Mesothelial cell of epicardium (in vitro differentiated cells): ENCODE measurements at regions not wholly inside any gene's neighbourhood (a gene's known extent, or its start where the extent isn't known, plus 50 kb on each side); places are given as distances from the start of the nearest gene placed in this dataset.

Source experiments
- DNase-seq, 2 experiments: peaks; one replicate each; pipeline ENCODE4 v3.0.0; 2021; ENCODE audit warnings: low spot score in 2 of 2; ENCODE audit not compliant: unreplicated experiment in 2 of 2
- H3K27ac Mint-ChIP-seq: 2 replicates; pipeline ENCODE4 v1.8.0; 2021; ENCODE audit warnings: mixed read lengths
- H3K27me3 Mint-ChIP-seq: 2 replicates; pipeline ENCODE4 v1.8.0; 2021; ENCODE audit warnings: low read depth, mixed read lengths
- H3K36me3 Mint-ChIP-seq: 2 replicates; pipeline ENCODE4 v1.8.0; 2021; ENCODE audit warnings: mixed read lengths
- H3K4me1 Mint-ChIP-seq: 2 replicates; pipeline ENCODE4 v1.8.0; 2021; ENCODE audit warnings: mixed read lengths
- H3K4me3 Mint-ChIP-seq: 2 replicates; pipeline ENCODE4 v1.8.0; 2021; ENCODE audit warnings: mild to moderate bottlenecking, moderate library complexity, mixed read lengths
- H3K9me3 Mint-ChIP-seq: 2 replicates; pipeline ENCODE4 v1.8.0; 2021; ENCODE audit warnings: mixed read lengths
- CTCF ChIP-seq: fragments of 200-600 bp; sonication (generic); IDR thresholded peaks from one replicate; pipeline ENCODE4 v1.5.0; 2021; ENCODE audit warnings: antibody characterized with exemption; ENCODE audit not compliant: unreplicated experiment

- no peaks in the 10 kb centered on the region for H3K36me3 Mint-ChIP-seq
- TF ChIP-seq CTCF, result no peak
- peaks cover 2% of the 10 kb centered on the region for H3K4me1 Mint-ChIP-seq
- H3K9me3 Mint-ChIP-seq, result peaks cover 10% of the 10 kb centered on the region
- peaks cover 32% of the 10 kb centered on the region for H3K27me3 Mint-ChIP-seq
- DNase-seq, result no peak
- no peak overlapping the region for H3K27ac Mint-ChIP-seq
- H3K4me3 Mint-ChIP-seq, result no peak overlapping the region
Observed at GRCh38 chr10:94085766-94086437, 92.2 kb downstream of the PLCE1 start.

- H3K4me1 Mint-ChIP-seq, result peaks cover 14% of the 10 kb centered on the region
- H3K9me3 Mint-ChIP-seq, result no peaks in the 10 kb centered on the region
- H3K27me3 Mint-ChIP-seq, result peaks cover 36% of the 10 kb centered on the region
- no peak for TF ChIP-seq CTCF
- H3K36me3 Mint-ChIP-seq, result no peaks in the 10 kb centered on the region
- no peak overlapping the region for H3K4me3 Mint-ChIP-seq
- no peak for DNase-seq
- no peak overlapping the region for H3K27ac Mint-ChIP-seq
Observed at GRCh38 chr10:94088926-94089381, 95.2 kb downstream of the PLCE1 start.

GRCh38 chr10:94091649-94092048 lies 97.9 kb downstream of the PLCE1 start:
- no peak for TF ChIP-seq CTCF
- H3K36me3 Mint-ChIP-seq, result no peaks in the 10 kb centered on the region
- no peak overlapping the region for H3K27ac Mint-ChIP-seq

GRCh38 chr10:94092848-94093247 lies 99.1 kb downstream of the PLCE1 start:
- Mint-ChIP-seq H3K4me1 (peaks cover 14% of the 10 kb centered on the region), H3K4me3 (no peak overlapping the region), H3K36me3 (no peaks in the 10 kb centered on the region), H3K27ac (no peak overlapping the region), H3K27me3 (peaks cover 29% of the 10 kb centered on the region), H3K9me3 (no peaks in the 10 kb centered on the region)
- TF ChIP-seq CTCF, result no peak
- no peak for DNase-seq

More at GRCh38 chr10:94091649-94092048, 97.9 kb downstream of the PLCE1 start:
- no peaks in the 10 kb centered on the region for H3K9me3 Mint-ChIP-seq
- H3K27me3 Mint-ChIP-seq, result peaks cover 25% of the 10 kb centered on the region
- no peak for DNase-seq
- peaks cover 14% of the 10 kb centered on the region for H3K4me1 Mint-ChIP-seq
- no peak overlapping the region for H3K4me3 Mint-ChIP-seq

GRCh38 chr10:94093286-94093905 lies 99.7 kb downstream of the PLCE1 start:
- no peak for DNase-seq

More at GRCh38 chr10:94093286-94093905, 99.7 kb downstream of the PLCE1 start:
- Mint-ChIP-seq H3K27ac (peak overlapping the region; percentile 65), H3K27me3 (peaks cover 27% of the 10 kb centered on the region), H3K4me3 (no peak overlapping the region), H3K4me1 (peaks cover 14% of the 10 kb centered on the region), H3K36me3 (no peaks in the 10 kb centered on the region), H3K9me3 (no peaks in the 10 kb centered on the region)
- no peak for TF ChIP-seq CTCF
